HG03558 (cell line): ENCODE measurements at regions not wholly inside any gene's neighbourhood (a gene's known extent, or its start where the extent isn't known, plus 50 kb on each side); places are given as distances from the start of the nearest gene placed in this dataset.
"Not testable (repeated sequence)": the region's sequence is repeated elsewhere in the genome, so short reads cannot be mapped to it uniquely, and the experiment has no call there.

Experiments
- ATAC-seq: cut with Tn5 transposase; IDR thresholded peaks from one replicate; pipeline ENCODE4 v1.9.1; 2021; ENCODE audit warnings: moderate number of reproducible peaks; ENCODE audit not compliant: unreplicated experiment; ENCODE audit errors: extremely low read depth

GRCh38 chr2:65929664-65930063 lies 497.3 kb upstream of the SPRED2 start:
- ATAC-seq: not testable (repeated sequence)

GRCh38 chr2:65922794-65923193 lies 490.4 kb upstream of the SPRED2 start:
- ATAC-seq: no peak

GRCh38 chr2:65922030-65922429 lies 489.6 kb upstream of the SPRED2 start:
- ATAC-seq: peak; percentile 81

GRCh38 chr2:65921116-65921515 lies 488.7 kb upstream of the SPRED2 start:
- no peak for ATAC-seq

GRCh38 chr2:65920659-65921058 lies 488.3 kb upstream of the SPRED2 start:
- no peak for ATAC-seq

GRCh38 chr2:65919550-65920188 lies 487.3 kb upstream of the SPRED2 start:
- no peak for ATAC-seq

GRCh38 chr2:65918760-65919187 lies 486.4 kb upstream of the SPRED2 start:
- no peak for ATAC-seq

- no peak for ATAC-seq
Observed at GRCh38 chr2:65917986-65918385, 485.6 kb upstream of the SPRED2 start.

GRCh38 chr2:65916785-65917295 lies 484.4 kb upstream of the SPRED2 start:
- ATAC-seq: no peak

GRCh38 chr2:65916177-65916576 lies 483.8 kb upstream of the SPRED2 start:
- ATAC-seq: no peak

- no peak for ATAC-seq
Observed at GRCh38 chr2:65915273-65915672, 482.9 kb upstream of the SPRED2 start.

GRCh38 chr2:65914244-65914786 lies 481.9 kb upstream of the SPRED2 start:
- ATAC-seq: no peak

- ATAC-seq: no peak
Observed at GRCh38 chr2:65913813-65914212, 481.4 kb upstream of the SPRED2 start.

- ATAC-seq: no peak
Observed at GRCh38 chr2:65901756-65902155, 469.4 kb upstream of the SPRED2 start.

GRCh38 chr2:65896446-65896845 lies 464.0 kb upstream of the SPRED2 start:
- no peak for ATAC-seq

- not testable (repeated sequence) for ATAC-seq
Observed at GRCh38 chr2:65890131-65890530, 457.7 kb upstream of the SPRED2 start.

GRCh38 chr2:65885266-65885665 lies 452.9 kb upstream of the SPRED2 start:
- ATAC-seq: no peak

- ATAC-seq: no peak
Observed at GRCh38 chr2:65881592-65881991, 449.2 kb upstream of the SPRED2 start.

- ATAC-seq: no peak
Observed at GRCh38 chr2:65880436-65880835, 448.0 kb upstream of the SPRED2 start.

GRCh38 chr2:65878011-65878340 lies 445.6 kb upstream of the SPRED2 start:
- ATAC-seq: no peak

GRCh38 chr2:65877331-65878010 lies 445.1 kb upstream of the SPRED2 start:
- ATAC-seq: no peak

GRCh38 chr2:65876114-65876513 lies 443.7 kb upstream of the SPRED2 start:
- no peak for ATAC-seq
